Testis (tissue), 2 donors: ENCODE measurements at regions not wholly inside any gene's neighbourhood (a gene's known extent, or its start where the extent isn't known, plus 50 kb on each side); places are given as distances from the start of the nearest gene placed in this dataset.

Source experiments
- DNase-seq: peaks from one replicate; pipeline ENCODE4 v3.0.0-alpha.2; 2019
- H3K27ac ChIP-seq, 2 donors: fragments of 200-600 bp; sonication (generic); one replicate each; pipeline ENCODE4 v1.5.1; 2019
- H3K27me3 ChIP-seq: fragments of 200-600 bp; sonication (generic); one replicate; pipeline ENCODE4 v1.5.1; 2019
- H3K36me3 ChIP-seq: fragments of 200-600 bp; sonication (generic); one replicate; pipeline ENCODE4 v1.5.1; 2017; ENCODE audit warnings: low read depth; ENCODE audit errors: missing control alignments
- H3K4me1 ChIP-seq: fragments of 200-600 bp; sonication (generic); one replicate; pipeline ENCODE4 v1.5.1; 2019
- H3K4me3 ChIP-seq, 2 donors: fragments of 200-600 bp; sonication (generic); one replicate each; pipeline ENCODE4 v1.5.1; 2017 to 2019
- H3K9me3 ChIP-seq: fragments of 200-600 bp; sonication (generic); one replicate; pipeline ENCODE4 v1.5.1; 2017
- POLR2A ChIP-seq: fragments of 450-650 bp; IDR thresholded peaks from one replicate; pipeline ENCODE4 v1.6.1; 2017; ENCODE audit warnings: antibody characterized with exemption, mild to moderate bottlenecking, moderate library complexity
- WGBS, 2 donors: methylation state at CpG; one replicate each; pipeline ENCODE4 v1.1.5; 2018; 5-methylcytosine and 5-hydroxymethylcytosine counted together
- intact Hi-C: fragments of 100-400 bp; cut with DNase I; formaldehyde crosslinking; loops from one replicate; pipeline ENCODE4 v1.15.1; 2023; ENCODE audit warnings: low total_unique reads
- TF ChIP-seq, protein P1 (sequence below), 3 experiments: fragments of 450-650 bp in 2 of 3; fragments of 200-600 bp in 1 of 3; sonication (generic) in 1 of 3; IDR thresholded peaks; one replicate each; pipeline ENCODE4 v1.5.1; 2016 to 2019; ENCODE audit warnings: antibody characterized with exemption in 3 of 3, mild to moderate bottlenecking in 2 of 3, moderate library complexity in 1 of 3

DNA sequence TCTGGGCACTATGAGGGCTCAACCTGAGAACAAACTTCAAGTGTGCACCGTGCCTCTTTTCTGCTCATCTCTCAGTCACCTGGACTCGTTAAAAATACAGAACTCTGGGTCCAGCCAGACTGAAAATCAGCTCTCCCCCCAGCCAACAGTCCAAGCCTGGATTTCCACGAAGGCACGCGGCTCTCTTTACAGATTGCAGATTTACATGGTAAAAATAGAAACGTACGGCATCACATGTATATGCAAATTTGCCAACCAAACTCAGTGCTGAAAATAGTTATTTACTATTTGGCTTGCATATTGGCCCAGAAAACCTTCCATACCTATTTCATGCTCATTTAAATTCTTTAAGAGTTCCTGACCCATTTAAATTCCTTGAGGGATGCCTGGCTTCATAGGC, 315.8 kb downstream of the MAF start:
- peaks cover 11% of the 10 kb centered on the region for H3K4me1 ChIP-seq
- intact Hi-C loops: no loop called here
- TF ChIP-seq POLR2A: no peak
- TF ChIP-seq, protein P1, sequence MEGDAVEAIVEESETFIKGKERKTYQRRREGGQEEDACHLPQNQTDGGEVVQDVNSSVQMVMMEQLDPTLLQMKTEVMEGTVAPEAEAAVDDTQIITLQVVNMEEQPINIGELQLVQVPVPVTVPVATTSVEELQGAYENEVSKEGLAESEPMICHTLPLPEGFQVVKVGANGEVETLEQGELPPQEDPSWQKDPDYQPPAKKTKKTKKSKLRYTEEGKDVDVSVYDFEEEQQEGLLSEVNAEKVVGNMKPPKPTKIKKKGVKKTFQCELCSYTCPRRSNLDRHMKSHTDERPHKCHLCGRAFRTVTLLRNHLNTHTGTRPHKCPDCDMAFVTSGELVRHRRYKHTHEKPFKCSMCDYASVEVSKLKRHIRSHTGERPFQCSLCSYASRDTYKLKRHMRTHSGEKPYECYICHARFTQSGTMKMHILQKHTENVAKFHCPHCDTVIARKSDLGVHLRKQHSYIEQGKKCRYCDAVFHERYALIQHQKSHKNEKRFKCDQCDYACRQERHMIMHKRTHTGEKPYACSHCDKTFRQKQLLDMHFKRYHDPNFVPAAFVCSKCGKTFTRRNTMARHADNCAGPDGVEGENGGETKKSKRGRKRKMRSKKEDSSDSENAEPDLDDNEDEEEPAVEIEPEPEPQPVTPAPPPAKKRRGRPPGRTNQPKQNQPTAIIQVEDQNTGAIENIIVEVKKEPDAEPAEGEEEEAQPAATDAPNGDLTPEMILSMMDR (IDR thresholded peaks at IDR 0.05): no peak
- H3K9me3 ChIP-seq: no peaks in the 10 kb centered on the region
- no peak overlapping the region for H3K27ac ChIP-seq
- no peak overlapping the region for H3K4me3 ChIP-seq
- WGBS, 2 donors: 52 to 62% methylated on average over 7 of the region's 7 CpGs
- no peaks in the 10 kb centered on the region for H3K36me3 ChIP-seq
- DNase-seq: no peak
- no peaks in the 10 kb centered on the region for H3K27me3 ChIP-seq

DNA sequence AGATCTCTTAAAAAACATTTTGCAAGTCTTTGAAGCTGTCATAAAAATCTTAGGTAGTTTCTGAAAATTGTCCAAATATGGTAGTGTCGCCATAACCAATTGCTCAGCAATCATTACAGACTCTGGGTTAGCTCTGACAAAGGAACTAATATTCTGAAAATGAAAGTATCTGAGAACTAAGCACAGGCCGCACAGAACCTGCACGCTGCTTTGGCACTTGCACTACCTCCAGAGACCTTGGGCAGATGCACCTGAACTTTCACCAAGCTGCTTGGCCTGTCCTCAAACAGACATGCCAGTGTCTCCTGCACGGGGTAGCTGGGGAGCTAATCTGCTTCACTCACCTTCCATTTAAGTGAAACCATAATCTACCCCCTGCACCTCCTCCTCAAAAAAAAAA, 317.0 kb downstream of the MAF start:
- intact Hi-C loops: no loop called here
- Histone ChIP-seq H3K27me3 (no peaks in the 10 kb centered on the region), H3K9me3 (no peaks in the 10 kb centered on the region), H3K36me3 (no peaks in the 10 kb centered on the region), H3K4me1 (peaks cover 11% of the 10 kb centered on the region), H3K4me3 (no peak overlapping the region), H3K27ac (no peak overlapping the region)
- 85 to 89% methylated on average over 4 of the region's 4 CpGs for WGBS, 2 donors
- DNase-seq: no peak
- TF ChIP-seq, protein P1 (IDR thresholded peaks at IDR 0.05): no peak
- TF ChIP-seq POLR2A: no peak

DNA sequence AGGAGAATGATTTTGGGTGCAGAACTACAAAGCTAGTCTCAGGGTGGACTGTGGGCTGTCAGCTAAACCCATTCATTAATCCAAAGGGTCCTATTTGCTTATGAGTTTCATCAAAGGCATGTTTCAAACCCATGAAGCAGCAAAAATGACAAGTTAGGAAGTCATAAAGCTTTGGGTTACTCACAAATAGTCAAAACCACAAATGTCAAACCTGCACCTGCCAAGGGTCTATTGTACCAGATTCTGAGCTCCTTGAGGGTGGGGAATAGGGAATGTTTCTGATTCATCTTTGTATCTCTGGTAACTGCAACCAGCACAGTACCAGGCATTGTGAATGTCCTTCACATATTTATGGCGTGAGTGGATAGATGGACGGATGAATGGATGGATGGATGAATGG, 317.7 kb downstream of the MAF start:
- intact Hi-C loops: no loop called here
- H3K4me1 ChIP-seq: peaks cover 11% of the 10 kb centered on the region
- no peaks in the 10 kb centered on the region for H3K36me3 ChIP-seq
- H3K9me3 ChIP-seq: no peaks in the 10 kb centered on the region
- no peak overlapping the region for H3K27ac ChIP-seq
- H3K4me3 ChIP-seq: no peak overlapping the region
- no peak for DNase-seq
- no peaks in the 10 kb centered on the region for H3K27me3 ChIP-seq
- WGBS, 2 donors: 89 to 100% methylated on average over 2 of the region's 2 CpGs
- no peak for TF ChIP-seq POLR2A
- TF ChIP-seq, protein P1 (IDR thresholded peaks at IDR 0.05): no peak

DNA sequence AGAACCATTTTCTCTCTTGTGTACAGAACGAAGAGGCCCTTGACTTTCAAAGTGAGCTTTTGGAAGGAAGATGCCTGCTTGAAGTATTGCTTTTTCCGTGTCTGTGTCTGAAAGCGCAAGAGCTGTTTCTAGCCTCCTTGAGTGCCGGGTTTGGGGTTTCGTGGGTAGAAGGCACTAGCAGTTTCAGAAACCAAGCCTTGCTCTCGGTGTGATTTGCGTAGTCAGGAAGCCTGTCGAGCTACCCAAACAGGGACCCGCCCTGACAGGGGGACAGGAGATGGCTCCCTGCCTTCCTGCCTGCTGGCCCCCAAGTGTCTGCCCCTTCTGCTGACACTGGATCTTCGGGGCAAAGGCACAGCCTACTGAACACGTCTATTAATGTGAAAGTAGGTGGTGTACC, 322.0 kb downstream of the MAF start:
- no peaks in the 10 kb centered on the region for H3K36me3 ChIP-seq
- no peaks in the 10 kb centered on the region for H3K9me3 ChIP-seq
- H3K27me3 ChIP-seq: no peaks in the 10 kb centered on the region
- WGBS, 2 donors: 79 to 88% methylated on average over 11 of the region's 11 CpGs
- no peaks in the 10 kb centered on the region for H3K4me1 ChIP-seq
- TF ChIP-seq, protein P1 (IDR thresholded peaks at IDR 0.05): no peak
- no peak for TF ChIP-seq POLR2A
- DNase-seq: no peak
- no peak overlapping the region for H3K27ac ChIP-seq
- intact Hi-C loops: no loop called here
- no peak overlapping the region for H3K4me3 ChIP-seq

DNA sequence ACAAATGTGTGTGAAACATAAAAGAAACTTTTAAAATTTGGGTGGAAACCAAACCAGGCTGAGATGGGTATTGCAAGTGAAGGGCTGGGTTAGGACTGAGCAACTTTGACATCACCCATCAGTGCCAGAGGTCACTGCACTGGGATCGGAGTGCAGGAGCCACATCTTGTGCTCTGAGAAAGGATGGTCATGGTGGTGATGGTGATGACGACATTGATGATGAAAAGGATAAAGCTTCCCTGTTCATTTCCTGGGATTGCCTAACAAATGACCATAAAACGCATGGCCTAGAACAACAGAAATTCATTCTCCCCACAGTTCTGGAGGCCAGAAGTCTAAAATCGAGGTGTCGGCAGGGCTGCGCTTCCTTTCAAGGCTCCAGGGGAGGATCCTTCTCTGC, 324.0 kb downstream of the MAF start:
- no peak for TF ChIP-seq POLR2A
- TF ChIP-seq, protein P1 (IDR thresholded peaks at IDR 0.05): no peak
- no peaks in the 10 kb centered on the region for H3K36me3 ChIP-seq

More for the DNA sequence above, 324.0 kb downstream of the MAF start:
- H3K9me3 ChIP-seq: no peaks in the 10 kb centered on the region
- intact Hi-C loops: no loop called here
- 88 to 95% methylated on average over 6 of the region's 6 CpGs for WGBS, 2 donors
- no peak for DNase-seq
- H3K27ac ChIP-seq: no peak overlapping the region
- no peaks in the 10 kb centered on the region for H3K27me3 ChIP-seq
- H3K4me3 ChIP-seq: no peak overlapping the region
- H3K4me1 ChIP-seq: no peaks in the 10 kb centered on the region
